A673 (cell line): ENCODE measurements at regions not wholly inside any gene's neighbourhood (a gene's known extent, or its start where the extent isn't known, plus 50 kb on each side); places are given as distances from the start of the nearest gene placed in this dataset.

Experiments used
- BruUV-seq: library from RNA; stranded (reverse); fragments of 400-500 nt; replicated peaks from 2 replicates; lab custom pipeline; 2021; lab: Mats Ljungman, UMichigan
- CTCF ChIA-PET: fragments of 300-600 bp; sonication (Branson Sonifier 250); formaldehyde crosslinking; loops from one replicate; lab custom pipeline; 2022; ENCODE audit warnings: antibody characterized with exemption; lab: Charles Lee
- POLR2A ChIA-PET: fragments of 300-600 bp; sonication (Branson Sonifier 250); formaldehyde crosslinking; loops from one replicate; lab custom pipeline; 2022; ENCODE audit warnings: antibody characterized with exemption; ENCODE audit not compliant: low non-redundant PET; lab: Charles Lee
- DNase-seq: peaks from one replicate; pipeline ENCODE4 v3.0.0-alpha.2; 2015; ENCODE audit warnings: low spot score
- H3K27ac ChIP-seq: fragments of 200-600 bp; sonication (generic); 2 replicates; pipeline ENCODE4 v1.5.1; 2016; ENCODE audit warnings: mixed run types, low read depth, mild to moderate bottlenecking, mixed read lengths, antibody characterized with exemption, low read length; ENCODE audit not compliant: poor library complexity, severe bottlenecking
- H3K27me3 ChIP-seq: fragments of 200-600 bp; sonication (generic); replicated peaks from 2 replicates; pipeline ENCODE4 v1.6.1; 2017; ENCODE audit warnings: mixed run types, low read depth, mild to moderate bottlenecking, mixed read lengths, antibody characterized with exemption, low read length; ENCODE audit not compliant: insufficient read depth, poor library complexity
- H3K36me3 ChIP-seq: fragments of 200-600 bp; sonication (generic); 2 replicates; pipeline ENCODE4 v1.6.1; 2016; ENCODE audit warnings: mixed run types, mild to moderate bottlenecking, mixed read lengths, antibody characterized with exemption, low read length; ENCODE audit not compliant: insufficient read depth, poor library complexity, severe bottlenecking
- H3K4me1 ChIP-seq: fragments of 200-600 bp; sonication (generic); 2 replicates; pipeline ENCODE4 v1.6.1; 2017; ENCODE audit warnings: mixed run types, mild to moderate bottlenecking, mixed read lengths, antibody characterized with exemption, low read length; ENCODE audit not compliant: insufficient read depth, poor library complexity, severe bottlenecking
- H3K4me3 ChIP-seq: fragments of 200-600 bp; sonication (generic); 2 replicates; pipeline ENCODE4 v1.5.1; 2016; ENCODE audit warnings: low read depth, mixed run types, mild to moderate bottlenecking, mixed read lengths, low read length; ENCODE audit not compliant: poor library complexity, severe bottlenecking
- H3K9me3 ChIP-seq: fragments of 200-600 bp; sonication (generic); 2 replicates; pipeline ENCODE4 v1.6.1; 2016; ENCODE audit warnings: mixed run types, low read depth, mild to moderate bottlenecking, mixed read lengths, antibody characterized with exemption, low read length; ENCODE audit not compliant: poor library complexity, severe bottlenecking
- CTCF ChIP-seq: fragments of 300-800, 200-600 bp; sonication (generic); conservative IDR thresholded peaks from 2 replicates; pipeline ENCODE4 v1.5.1; 2017; ENCODE audit warnings: low read depth, mild to moderate bottlenecking, antibody characterized with exemption, low read length, moderate library complexity, mixed read lengths
- EZH2 ChIP-seq: fragments of 200-600 bp; sonication (generic); IDR thresholded peaks from 2 replicates; pipeline ENCODE4 v1.6.1; 2017; ENCODE audit warnings: borderline replicate concordance, low read depth, mild to moderate bottlenecking, mixed read lengths, antibody characterized with exemption, low read length; ENCODE audit not compliant: poor library complexity, severe bottlenecking
- intact Hi-C: fragments of 100-400 bp; cut with micrococcal nuclease; formaldehyde crosslinking; loops from one replicate; pipeline ENCODE4 v1.10.0; 2022; ENCODE audit not compliant: unreplicated experiment

DNA sequence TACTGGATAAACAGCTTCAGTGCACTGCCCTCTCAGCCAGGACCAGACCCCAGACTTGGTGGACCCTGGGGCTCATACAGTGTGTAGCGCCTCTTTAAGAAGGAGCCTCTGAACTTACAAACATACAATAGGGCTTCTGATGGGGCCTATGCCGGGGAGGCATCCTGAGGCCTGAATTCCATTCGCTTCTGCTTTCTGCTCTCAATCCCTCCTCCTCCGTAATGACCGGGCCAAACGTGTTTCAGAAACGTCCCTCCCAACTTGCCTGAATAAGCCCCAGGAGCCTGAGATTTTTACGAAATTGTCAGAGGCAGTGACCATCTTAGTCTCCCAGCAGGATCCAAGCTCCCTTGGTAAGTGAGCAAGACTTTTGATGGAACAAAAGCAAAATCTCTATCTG lies 128.1 kb upstream of the BOD1 start:
- no peak overlapping the region for H3K27ac ChIP-seq
- H3K27me3 ChIP-seq, result no peaks in the 10 kb centered on the region
- H3K9me3 ChIP-seq, result no peaks in the 10 kb centered on the region
- CTCF ChIA-PET, result no interaction called here
- TF ChIP-seq EZH2 (no peak), CTCF (no peak)
- no peaks in the 10 kb centered on the region for H3K4me1 ChIP-seq
- intact Hi-C loops, result no loop called here
- H3K36me3 ChIP-seq, result no peaks in the 10 kb centered on the region
- DNase-seq, result no peak
- no TSS peak for BruUV-seq
- POLR2A ChIA-PET, result no interaction called here
- no peak overlapping the region for H3K4me3 ChIP-seq

GRCh38 chr5:173745123-173745522 lies 128.7 kb upstream of the BOD1 start:
- Histone ChIP-seq H3K27ac (no peak overlapping the region), H3K27me3 (no peaks in the 10 kb centered on the region), H3K36me3 (no peaks in the 10 kb centered on the region), H3K9me3 (no peaks in the 10 kb centered on the region), H3K4me1 (no peaks in the 10 kb centered on the region), H3K4me3 (no peak overlapping the region)
- no peak for DNase-seq
- ChIA-PET POLR2A (no interaction called here), CTCF (no interaction called here)
- TF ChIP-seq EZH2, result no peak
- no peak for TF ChIP-seq CTCF
- intact Hi-C loops, result no loop called here
- no TSS peak for BruUV-seq

GRCh38 chr5:173745557-173745956 lies 129.1 kb upstream of the BOD1 start:
- Histone ChIP-seq H3K27ac (no peak overlapping the region), H3K27me3 (no peaks in the 10 kb centered on the region), H3K4me1 (no peaks in the 10 kb centered on the region), H3K36me3 (no peaks in the 10 kb centered on the region), H3K4me3 (no peak overlapping the region), H3K9me3 (no peaks in the 10 kb centered on the region)
- intact Hi-C loops, result no loop called here
- ChIA-PET CTCF (no interaction called here), POLR2A (no interaction called here)
- DNase-seq, result no peak
- no peak for TF ChIP-seq CTCF
- TF ChIP-seq EZH2, result no peak
- no TSS peak for BruUV-seq
